HepG2 (cell line): ENCODE measurements at regions not wholly inside any gene's neighbourhood (a gene's known extent, or its start where the extent isn't known, plus 50 kb on each side); places are given as distances from the start of the nearest gene placed in this dataset.

Experiments used
- ATAC-seq: fragments of 200-7000 bp; cut with Tn5 transposase; 3 replicates; pipeline ENCODE4 v1.9.1; 2020; ENCODE audit warnings: mild to moderate bottlenecking, moderate library complexity
- BruUV-seq: library from RNA; stranded (reverse); fragments of 400-500 nt; replicated peaks from 2 replicates; lab custom pipeline; 2021; lab: Mats Ljungman, UMichigan
- CTCF ChIA-PET: fragments of 300-600 bp; formaldehyde crosslinking; extraction: SDS; loops from one replicate; lab custom pipeline; 2021; ENCODE audit warnings: low total read pairs, inconsistent platforms, low intra/inter-chr PET ratio; lab: Yijun Ruan, JAX
- POLR2A ChIA-PET: fragments of 350-600 bp; sonication (Branson Sonifier 250); formaldehyde crosslinking; loops from one replicate; lab custom pipeline; 2020; ENCODE audit warnings: antibody characterized with exemption, inconsistent platforms; lab: Yijun Ruan, JAX
- DNase-seq: peaks from one replicate; pipeline ENCODE4 v3.0.0-alpha.2; 2015; ENCODE audit warnings: low spot score
- FAIRE-seq: peaks from 3 replicates; lab custom pipeline; 2011; peaks lifted over from hg19 to GRCh38; lab: Jason Lieb, UNC
- H2AFZ ChIP-seq: one replicate; pipeline ENCODE4 v1.6.1; 2011; ENCODE audit warnings: low read length, inconsistent platforms
- H3K27ac ChIP-seq: fragments of 300-600 bp; 3 replicates; pipeline ENCODE4 v1.8.0; 2011; ENCODE audit warnings: mixed run types, mild to moderate bottlenecking, mixed read lengths, low read length, inconsistent platforms; ENCODE audit not compliant: insufficient read depth; ENCODE audit errors: extremely low read length
- H3K27me3 ChIP-seq, 2 experiments: fragments of 200-600 bp in 1 of 2; 2 replicates in 1 of 2; 3 replicates in 1 of 2; pipeline versions ENCODE4 v1.6.0 to v1.8.0; 2011; ENCODE audit warnings: low read length in 2 of 2, mild to moderate bottlenecking in 2 of 2, moderate library complexity in 2 of 2, inconsistent platforms in 1 of 2; ENCODE audit not compliant: insufficient read depth in 2 of 2, control insufficient read depth in 1 of 2
- H3K36me3 ChIP-seq, 2 experiments: fragments of 200-600 bp in 1 of 2; replicated peaks in 1 of 2; 2 replicates in 1 of 2; 3 replicates in 1 of 2; pipeline versions ENCODE4 v1.5.1 to v1.8.0; 2011; ENCODE audit warnings: low read length in 2 of 2, inconsistent platforms in 1 of 2; ENCODE audit not compliant: insufficient read depth in 2 of 2, control insufficient read depth in 1 of 2
- H3K4me1 ChIP-seq: 2 replicates; pipeline ENCODE4 v1.5.1; 2012; ENCODE audit warnings: low read length, inconsistent platforms; ENCODE audit not compliant: insufficient read depth
- H3K4me2 ChIP-seq: 2 replicates; pipeline ENCODE4 v1.6.0; 2011; ENCODE audit warnings: low read depth, low read length, inconsistent platforms
- H3K4me3 ChIP-seq, 3 experiments: fragments of 200-600 bp in 1 of 3; sonication (generic), shearing (Covaris generic) in 1 of 3; replicated peaks in 1 of 3; 2 replicates each; pipeline ENCODE4 v1.5.1; 2011 to 2016; ENCODE audit warnings: low read length in 3 of 3, inconsistent platforms in 2 of 3, low read depth in 2 of 3, mild to moderate bottlenecking in 2 of 3, control low read depth in 1 of 3, mixed read lengths in 1 of 3; ENCODE audit not compliant: insufficient read depth in 1 of 3
- H3K79me2 ChIP-seq: one replicate; pipeline ENCODE4 v1.6.1; 2011; ENCODE audit warnings: low read length, inconsistent platforms; ENCODE audit not compliant: insufficient read depth
- H3K9ac ChIP-seq: 2 replicates; pipeline ENCODE4 v1.6.0; 2011; ENCODE audit warnings: mild to moderate bottlenecking, low read depth, low read length, inconsistent platforms; ENCODE audit not compliant: insufficient read depth
- H3K9me3 ChIP-seq: 2 replicates; pipeline ENCODE4 v1.5.1; 2012; ENCODE audit warnings: mild to moderate bottlenecking, low read length
- H4K20me1 ChIP-seq: 2 replicates; pipeline ENCODE4 v1.6.0; 2011; ENCODE audit warnings: inconsistent platforms, mild to moderate bottlenecking, low read length, moderate library complexity; ENCODE audit not compliant: insufficient read depth
- ATF3 ChIP-seq: sonication (generic); formaldehyde crosslinking; IDR thresholded peaks from 2 replicates; pipeline ENCODE4 v1.4.0; 2020; ENCODE audit warnings: missing genetic modification reagents
- CREB1 ChIP-seq, 2 experiments: fragments of 450-650 bp in 1 of 2; IDR thresholded peaks; 2 replicates each; pipeline ENCODE4 v1.6.1; 2016 to 2017; ENCODE audit warnings: control low read depth in 1 of 2, mild to moderate bottlenecking in 1 of 2, missing compliant biosample characterization in 1 of 2, missing genetic modification characterization in 1 of 2
- MAFF ChIP-seq: IDR thresholded peaks from 2 replicates; pipeline ENCODE4 v1.6.1; 2011; ENCODE audit warnings: low read depth, low read length, improper control_type of control experiment
- MAFK ChIP-seq, 2 experiments: IDR thresholded peaks in 1 of 2; conservative IDR thresholded peaks in 1 of 2; 2 replicates each; pipeline ENCODE4 v1.6.1; 2011; ENCODE audit warnings: improper control_type of control experiment in 2 of 2, low read length in 2 of 2
- NR2C2 ChIP-seq: sonication (generic); formaldehyde crosslinking; IDR thresholded peaks from 2 replicates; pipeline ENCODE4 v1.4.0; 2020; ENCODE audit warnings: missing genetic modification reagents, mild to moderate bottlenecking, moderate library complexity, borderline replicate concordance
- NR2F1 ChIP-seq, 2 experiments: fragments of 450-650 bp in 1 of 2; formaldehyde crosslinking in 1 of 2; IDR thresholded peaks; 2 replicates each; pipeline versions ENCODE4 v1.5.0 to v1.6.1; 2016 to 2020; ENCODE audit warnings: mild to moderate bottlenecking in 1 of 2, missing compliant biosample characterization in 1 of 2, missing genetic modification reagents in 1 of 2, moderate library complexity in 1 of 2
- NR2F6 ChIP-seq, 2 experiments: IDR thresholded peaks; 2 replicates each; pipeline ENCODE4 v1.6.1; 2016; ENCODE audit warnings: antibody characterized with exemption in 1 of 2, mild to moderate bottlenecking in 1 of 2
- SMAD3 ChIP-seq: sonication (generic); formaldehyde crosslinking; IDR thresholded peaks from 2 replicates; pipeline ENCODE4 v1.4.0; 2020; ENCODE audit warnings: missing genetic modification reagents
- ZNF704 ChIP-seq: sonication (generic); formaldehyde crosslinking; IDR thresholded peaks from 2 replicates; pipeline ENCODE4 v1.8.1; 2023; ENCODE audit warnings: mild to moderate bottlenecking, inconsistent platforms, moderate library complexity, missing genetic modification reagents, borderline replicate concordance
- WGBS: methylation state at CpG from one replicate; pipeline ENCODE4 v1.1.6; 2017; ENCODE audit warnings: low lambda C conversion rate; 5-methylcytosine and 5-hydroxymethylcytosine counted together
- in situ Hi-C: cut with HindIII; loops from 2 replicates; pipeline ENCODE4 v1.10.0; 2017; ENCODE audit warnings: low pct_unique_long_range_greater_than_20kb; ENCODE audit not compliant: extremely low pct_ligation_motif_present
- intact Hi-C: fragments of 100-400 bp; cut with micrococcal nuclease; formaldehyde crosslinking; loops from one replicate; pipeline ENCODE4 v1.10.0; 2022; ENCODE audit not compliant: unreplicated experiment
- TF ChIP-seq, protein P1 (sequence below): sonication (generic); formaldehyde crosslinking; IDR thresholded peaks from 2 replicates; pipeline ENCODE4 v1.8.1; 2022; ENCODE audit warnings: mild to moderate bottlenecking, missing genetic modification reagents
- TF ChIP-seq, protein P2 (sequence below): sonication (generic); formaldehyde crosslinking; IDR thresholded peaks from 2 replicates; pipeline ENCODE4 v1.4.0; 2020; ENCODE audit warnings: missing genetic modification reagents, borderline replicate concordance

DNA sequence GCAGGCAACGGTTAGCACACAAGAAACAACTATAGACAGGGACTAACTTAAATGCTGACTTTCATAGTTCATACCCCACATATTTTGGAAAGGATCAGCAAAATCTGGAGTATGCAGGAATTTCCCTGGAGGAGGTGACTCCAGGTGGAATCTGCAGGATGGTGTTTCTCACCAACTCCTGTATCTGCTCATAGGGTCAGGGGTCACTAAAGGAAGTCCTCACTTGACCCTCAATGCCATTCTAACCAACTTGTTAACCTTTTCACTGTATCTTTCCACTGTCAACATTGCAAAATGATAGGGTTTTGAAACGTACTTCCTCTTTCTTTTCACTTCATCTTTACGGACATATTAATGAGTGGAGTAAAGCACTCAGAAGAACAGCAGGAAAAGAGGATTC lies 207.0 kb upstream of the CXCR4 start:
- ChIA-PET POLR2A (no interaction called here), CTCF (no interaction called here)
- Histone ChIP-seq H3K9me3 (no peaks in the 10 kb centered on the region), H3K4me3 (no peak overlapping the region), H3K79me2 (no peaks in the 10 kb centered on the region), H4K20me1 (no peaks in the 10 kb centered on the region), H3K4me1 (peaks cover 11% of the 10 kb centered on the region; the same call in 1 of the 2 replicates), H3K27ac (no peak overlapping the region), H3K27me3 (peaks cover 0 to 11% of the 10 kb centered on the region in 2 experiments; a peak in 3 of 5 replicates), H2AFZ (no peak overlapping the region), H3K36me3 (no peaks in the 10 kb centered on the region), H3K9ac (no peak overlapping the region), H3K4me2 (peak overlapping the region; percentile 46; the same call in 1 of the 2 replicates)
- DNase-seq (no peak), ATAC-seq (no peak), FAIRE-seq (no peak)
- WGBS = 17% methylated on average over 3 of the region's 3 CpGs
- intact Hi-C loops = no loop called here
- in situ Hi-C loops = no loop called here
- no TSS peak for BruUV-seq
- TF ChIP-seq MAFF (peak; percentile 57; the same call in 1 of the 2 replicates), ATF3 (CRISPR knock-in tag) (no peak), MAFK (conservative IDR thresholded peaks at IDR 0.05 in 1 of 2, IDR thresholded peaks at IDR 0.05 in 1 of 2; ENCODE audit: low read length in 2 of 2) (peak; percentile 36; a peak in 2 of 4 replicates), NR2F6 (IDR thresholded peaks at IDR 0.05) (peak; percentile 68), NR2F6 (CRISPR knock-in tag; IDR thresholded peaks at IDR 0.05) (no peak), CREB1 (IDR thresholded peaks at IDR 0.05) (no peak), CREB1 (CRISPR knock-in tag; IDR thresholded peaks at IDR 0.05) (no peak), SMAD3 (CRISPR knock-in tag) (no peak), NR2F1 (CRISPR knock-in tag; IDR thresholded peaks at IDR 0.05) (peak in 1 of 2 experiments; percentile 32; a peak in 1 of 4 replicates), ZNF704 (CRISPR knock-in tag) (no peak), NR2C2 (peak; percentile 56)
- TF ChIP-seq, protein P1, sequence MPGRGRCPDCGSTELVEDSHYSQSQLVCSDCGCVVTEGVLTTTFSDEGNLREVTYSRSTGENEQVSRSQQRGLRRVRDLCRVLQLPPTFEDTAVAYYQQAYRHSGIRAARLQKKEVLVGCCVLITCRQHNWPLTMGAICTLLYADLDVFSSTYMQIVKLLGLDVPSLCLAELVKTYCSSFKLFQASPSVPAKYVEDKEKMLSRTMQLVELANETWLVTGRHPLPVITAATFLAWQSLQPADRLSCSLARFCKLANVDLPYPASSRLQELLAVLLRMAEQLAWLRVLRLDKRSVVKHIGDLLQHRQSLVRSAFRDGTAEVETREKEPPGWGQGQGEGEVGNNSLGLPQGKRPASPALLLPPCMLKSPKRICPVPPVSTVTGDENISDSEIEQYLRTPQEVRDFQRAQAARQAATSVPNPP (CRISPR knock-in tag) = no peak
- TF ChIP-seq, protein P2, sequence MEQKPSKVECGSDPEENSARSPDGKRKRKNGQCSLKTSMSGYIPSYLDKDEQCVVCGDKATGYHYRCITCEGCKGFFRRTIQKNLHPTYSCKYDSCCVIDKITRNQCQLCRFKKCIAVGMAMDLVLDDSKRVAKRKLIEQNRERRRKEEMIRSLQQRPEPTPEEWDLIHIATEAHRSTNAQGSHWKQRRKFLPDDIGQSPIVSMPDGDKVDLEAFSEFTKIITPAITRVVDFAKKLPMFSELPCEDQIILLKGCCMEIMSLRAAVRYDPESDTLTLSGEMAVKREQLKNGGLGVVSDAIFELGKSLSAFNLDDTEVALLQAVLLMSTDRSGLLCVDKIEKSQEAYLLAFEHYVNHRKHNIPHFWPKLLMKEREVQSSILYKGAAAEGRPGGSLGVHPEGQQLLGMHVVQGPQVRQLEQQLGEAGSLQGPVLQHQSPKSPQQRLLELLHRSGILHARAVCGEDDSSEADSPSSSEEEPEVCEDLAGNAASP (CRISPR knock-in tag) = peak; percentile 90; the same call in 1 of the 2 replicates
